ENCODE measurements at regions not wholly inside any gene's neighbourhood (a gene's known extent, or its start where the extent isn't known, plus 50 kb on each side); places are given as distances from the start of the nearest gene placed in this dataset.

DNA sequence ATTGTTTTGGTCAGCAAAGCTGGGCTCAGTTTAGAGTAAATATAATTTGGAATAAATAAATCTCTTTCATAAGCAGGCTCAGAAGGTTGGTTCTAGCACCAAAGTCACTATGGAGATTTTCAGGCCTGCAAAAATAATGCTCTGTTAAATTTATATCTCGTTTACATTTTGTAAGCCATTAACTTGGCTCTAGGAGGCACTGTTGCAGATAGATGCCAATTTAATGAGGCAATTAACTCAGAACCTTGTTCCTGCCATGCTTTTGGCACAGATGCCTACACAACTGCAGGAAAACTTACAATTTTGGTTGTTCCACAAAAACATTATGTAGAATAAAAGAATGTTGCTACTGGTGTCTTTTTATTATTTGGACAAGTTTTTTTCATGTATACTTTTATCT, 428.1 kb downstream of the FLRT2 start:
- WGBS, 2 donors = 4 to 23% methylated on average over 1 of the region's 1 CpG
- intact Hi-C loops (cut with DNase I) = no loop called here
- H3K27ac ChIP-seq = no peak overlapping the region
- TF ChIP-seq, protein P1, sequence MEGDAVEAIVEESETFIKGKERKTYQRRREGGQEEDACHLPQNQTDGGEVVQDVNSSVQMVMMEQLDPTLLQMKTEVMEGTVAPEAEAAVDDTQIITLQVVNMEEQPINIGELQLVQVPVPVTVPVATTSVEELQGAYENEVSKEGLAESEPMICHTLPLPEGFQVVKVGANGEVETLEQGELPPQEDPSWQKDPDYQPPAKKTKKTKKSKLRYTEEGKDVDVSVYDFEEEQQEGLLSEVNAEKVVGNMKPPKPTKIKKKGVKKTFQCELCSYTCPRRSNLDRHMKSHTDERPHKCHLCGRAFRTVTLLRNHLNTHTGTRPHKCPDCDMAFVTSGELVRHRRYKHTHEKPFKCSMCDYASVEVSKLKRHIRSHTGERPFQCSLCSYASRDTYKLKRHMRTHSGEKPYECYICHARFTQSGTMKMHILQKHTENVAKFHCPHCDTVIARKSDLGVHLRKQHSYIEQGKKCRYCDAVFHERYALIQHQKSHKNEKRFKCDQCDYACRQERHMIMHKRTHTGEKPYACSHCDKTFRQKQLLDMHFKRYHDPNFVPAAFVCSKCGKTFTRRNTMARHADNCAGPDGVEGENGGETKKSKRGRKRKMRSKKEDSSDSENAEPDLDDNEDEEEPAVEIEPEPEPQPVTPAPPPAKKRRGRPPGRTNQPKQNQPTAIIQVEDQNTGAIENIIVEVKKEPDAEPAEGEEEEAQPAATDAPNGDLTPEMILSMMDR (IDR thresholded peaks at IDR 0.05) = no peak
- TF ChIP-seq POLR2A (IDR thresholded peaks at IDR 0.05) = no peak
- ATAC-seq (no peak), DNase-seq (no peak)
- no peaks in the 10 kb centered on the region for H3K27me3 ChIP-seq
- H3K36me3 ChIP-seq (replicated peaks in 1 of 2; ENCODE audit: insufficient read depth in 1 of 2, low read depth in 2 of 2) = no peaks in the 10 kb centered on the region
- no peaks in the 10 kb centered on the region for H3K9me3 ChIP-seq
- no peaks in the 10 kb centered on the region for H3K4me1 ChIP-seq
- no peak overlapping the region for H3K4me3 ChIP-seq

DNA sequence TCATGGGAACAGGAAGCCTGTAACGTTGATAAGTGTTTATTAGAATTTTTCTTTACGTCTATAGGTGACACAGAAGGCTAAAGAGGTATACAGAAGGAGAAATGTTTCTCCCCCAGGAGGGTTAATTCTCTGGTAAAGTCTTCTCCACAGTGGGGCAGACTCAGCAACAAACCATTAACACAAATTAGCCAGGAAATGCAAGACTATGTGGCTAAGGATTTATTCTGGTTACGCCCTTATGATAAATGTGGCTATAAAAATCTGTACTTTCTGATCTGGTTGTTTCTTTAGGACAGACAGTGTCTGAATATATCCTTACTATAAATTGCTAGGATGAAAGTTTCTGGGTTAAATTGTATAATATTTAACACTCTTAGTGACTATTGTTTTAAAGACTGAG, 423.3 kb downstream of the FLRT2 start:
- Histone ChIP-seq H3K4me1 (no peaks in the 10 kb centered on the region), H3K27ac (no peak overlapping the region), H3K36me3 (replicated peaks in 1 of 2; ENCODE audit: insufficient read depth in 1 of 2, low read depth in 2 of 2) (no peaks in the 10 kb centered on the region), H3K27me3 (no peaks in the 10 kb centered on the region), H3K4me3 (no peak overlapping the region), H3K9me3 (no peaks in the 10 kb centered on the region)
- intact Hi-C loops (cut with DNase I) = no loop called here
- TF ChIP-seq, protein P1 (IDR thresholded peaks at IDR 0.05) = no peak
- TF ChIP-seq POLR2A (IDR thresholded peaks at IDR 0.05) = no peak
- DNase-seq (no peak), ATAC-seq (no peak)
- WGBS, 2 donors = 35 to 58% methylated on average over 3 of the region's 3 CpGs

DNA sequence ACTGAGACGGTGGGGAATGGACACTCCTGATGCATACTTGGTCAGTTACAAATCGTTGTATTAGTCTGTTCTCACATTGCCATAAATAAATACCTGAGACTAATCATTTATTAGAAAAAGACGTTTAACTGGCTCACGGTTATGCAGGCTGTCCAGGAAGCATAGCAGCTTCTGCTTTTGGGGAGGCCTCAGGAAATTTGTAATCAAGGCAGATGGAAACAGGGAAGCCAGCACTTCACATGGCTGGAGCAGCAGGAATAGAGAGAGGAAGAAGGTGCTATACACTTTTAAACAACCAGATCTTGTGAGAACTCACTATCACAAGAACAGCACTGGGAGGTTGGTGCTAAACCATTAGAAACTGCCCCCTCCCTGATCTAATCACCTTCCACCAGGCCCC, 418.2 kb downstream of the FLRT2 start:
- DNase-seq = no peak
- intact Hi-C loops (cut with DNase I) = no loop called here
- H3K27ac ChIP-seq = no peak overlapping the region
- no peak for TF ChIP-seq POLR2A (IDR thresholded peaks at IDR 0.05)
- TF ChIP-seq, protein P1 (IDR thresholded peaks at IDR 0.05) = no peak
- WGBS, 2 donors = 29 to 37% methylated on average over 4 of the region's 4 CpGs
- no peaks in the 10 kb centered on the region for H3K36me3 ChIP-seq (replicated peaks in 1 of 2; ENCODE audit: insufficient read depth in 1 of 2, low read depth in 2 of 2)
- no peaks in the 10 kb centered on the region for H3K4me1 ChIP-seq
- no peak overlapping the region for H3K4me3 ChIP-seq
- no peaks in the 10 kb centered on the region for H3K27me3 ChIP-seq
- H3K9me3 ChIP-seq = no peaks in the 10 kb centered on the region
- ATAC-seq = no peak

DNA sequence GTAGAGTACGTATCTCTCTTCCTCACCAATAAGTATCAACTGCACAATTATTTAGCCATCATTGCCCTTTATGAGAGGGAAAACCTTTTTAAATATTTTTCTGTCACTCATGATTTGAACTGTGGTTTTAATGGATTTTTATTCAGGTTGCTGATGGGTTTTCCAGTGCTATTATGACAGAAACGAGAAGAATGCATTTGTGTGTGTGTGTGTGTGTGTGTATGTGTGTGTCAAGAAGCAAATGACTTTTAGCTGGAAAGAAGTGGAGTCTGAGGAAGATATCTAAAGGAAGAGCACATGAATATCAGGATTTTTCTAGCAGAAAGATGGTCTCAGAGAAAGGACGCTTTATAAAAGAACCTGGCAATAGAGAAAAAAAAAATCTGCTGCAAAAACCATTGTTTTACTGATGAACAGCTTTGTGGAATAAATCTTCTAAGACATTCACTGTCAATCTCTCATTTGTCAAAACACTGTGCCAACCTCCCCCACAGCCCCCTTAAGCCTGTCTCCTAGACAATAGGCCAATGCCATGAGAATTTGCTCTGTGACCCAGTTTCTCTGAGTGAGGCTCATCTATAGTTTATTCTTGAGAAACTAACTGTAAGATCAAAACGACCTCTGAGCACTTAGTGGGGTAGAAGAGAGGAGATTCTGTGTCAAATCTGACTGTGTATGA, 417.7 kb downstream of the FLRT2 start:
- intact Hi-C loops (cut with DNase I) = no loop called here
- 55 to 59% methylated on average over 4 of the region's 4 CpGs for WGBS, 2 donors

More for the DNA sequence above, 417.7 kb downstream of the FLRT2 start:
- Histone ChIP-seq H3K27me3 (no peaks in the 10 kb centered on the region), H3K4me1 (no peaks in the 10 kb centered on the region), H3K27ac (no peak overlapping the region), H3K4me3 (no peak overlapping the region), H3K36me3 (replicated peaks in 1 of 2; ENCODE audit: insufficient read depth in 1 of 2, low read depth in 2 of 2) (no peaks in the 10 kb centered on the region), H3K9me3 (no peaks in the 10 kb centered on the region)
- TF ChIP-seq, protein P1 (IDR thresholded peaks at IDR 0.05) = no peak
- TF ChIP-seq POLR2A (IDR thresholded peaks at IDR 0.05) = no peak
- DNase-seq (no peak), ATAC-seq (no peak)

Data from body of pancreas (tissue), 4 donors.